ENCODE measurements at regions not wholly inside any gene's neighbourhood (a gene's known extent, or its start where the extent isn't known, plus 50 kb on each side); places are given as distances from the start of the nearest gene placed in this dataset.

- H3K4me1 ChIP-seq (ENCODE audit: insufficient read depth) = 0 out of 2 replicates have a peak, but pooled peaks cover 7% of the 10 kb centered on the region
- H4K20me1 ChIP-seq (replicated peaks; ENCODE audit: insufficient read depth) = no peaks in the 10 kb centered on the region
- Mint-ChIP-seq H3K27me3 (ENCODE audit: insufficient read depth, low read depth, poor library complexity) (no peaks in the 10 kb centered on the region), H3K4me3 (no peak overlapping the region), H3K36me3 (ENCODE audit: low read depth) (no peaks in the 10 kb centered on the region), H3K4me1 (peaks cover 7% of the 10 kb centered on the region; the same call in 2 of the 3 replicates), H3K27ac (no peak overlapping the region), H3K9me3 (no peaks in the 10 kb centered on the region)
- no peak overlapping the region for H3K4me3 ChIP-seq
- H2AFZ ChIP-seq = no peak overlapping the region
- no peaks in the 10 kb centered on the region for H3K27me3 ChIP-seq (ENCODE audit: insufficient read depth)
- DNase-seq (ENCODE audit: low spot score) (no peak), ATAC-seq (no peak)
- H3K4me2 ChIP-seq = no peak overlapping the region
- H3K79me2 ChIP-seq (replicated peaks; ENCODE audit: insufficient read depth) = no peaks in the 10 kb centered on the region
- H3K27ac ChIP-seq (ENCODE audit: low read depth) = no peak overlapping the region
- H3F3A ChIP-seq (replicated peaks; ENCODE audit: low read depth) = no peaks in the 10 kb centered on the region
- no peak for TF ChIP-seq ETS1 (IDR thresholded peaks at IDR 0.05)
- TF ChIP-seq, protein P1, sequence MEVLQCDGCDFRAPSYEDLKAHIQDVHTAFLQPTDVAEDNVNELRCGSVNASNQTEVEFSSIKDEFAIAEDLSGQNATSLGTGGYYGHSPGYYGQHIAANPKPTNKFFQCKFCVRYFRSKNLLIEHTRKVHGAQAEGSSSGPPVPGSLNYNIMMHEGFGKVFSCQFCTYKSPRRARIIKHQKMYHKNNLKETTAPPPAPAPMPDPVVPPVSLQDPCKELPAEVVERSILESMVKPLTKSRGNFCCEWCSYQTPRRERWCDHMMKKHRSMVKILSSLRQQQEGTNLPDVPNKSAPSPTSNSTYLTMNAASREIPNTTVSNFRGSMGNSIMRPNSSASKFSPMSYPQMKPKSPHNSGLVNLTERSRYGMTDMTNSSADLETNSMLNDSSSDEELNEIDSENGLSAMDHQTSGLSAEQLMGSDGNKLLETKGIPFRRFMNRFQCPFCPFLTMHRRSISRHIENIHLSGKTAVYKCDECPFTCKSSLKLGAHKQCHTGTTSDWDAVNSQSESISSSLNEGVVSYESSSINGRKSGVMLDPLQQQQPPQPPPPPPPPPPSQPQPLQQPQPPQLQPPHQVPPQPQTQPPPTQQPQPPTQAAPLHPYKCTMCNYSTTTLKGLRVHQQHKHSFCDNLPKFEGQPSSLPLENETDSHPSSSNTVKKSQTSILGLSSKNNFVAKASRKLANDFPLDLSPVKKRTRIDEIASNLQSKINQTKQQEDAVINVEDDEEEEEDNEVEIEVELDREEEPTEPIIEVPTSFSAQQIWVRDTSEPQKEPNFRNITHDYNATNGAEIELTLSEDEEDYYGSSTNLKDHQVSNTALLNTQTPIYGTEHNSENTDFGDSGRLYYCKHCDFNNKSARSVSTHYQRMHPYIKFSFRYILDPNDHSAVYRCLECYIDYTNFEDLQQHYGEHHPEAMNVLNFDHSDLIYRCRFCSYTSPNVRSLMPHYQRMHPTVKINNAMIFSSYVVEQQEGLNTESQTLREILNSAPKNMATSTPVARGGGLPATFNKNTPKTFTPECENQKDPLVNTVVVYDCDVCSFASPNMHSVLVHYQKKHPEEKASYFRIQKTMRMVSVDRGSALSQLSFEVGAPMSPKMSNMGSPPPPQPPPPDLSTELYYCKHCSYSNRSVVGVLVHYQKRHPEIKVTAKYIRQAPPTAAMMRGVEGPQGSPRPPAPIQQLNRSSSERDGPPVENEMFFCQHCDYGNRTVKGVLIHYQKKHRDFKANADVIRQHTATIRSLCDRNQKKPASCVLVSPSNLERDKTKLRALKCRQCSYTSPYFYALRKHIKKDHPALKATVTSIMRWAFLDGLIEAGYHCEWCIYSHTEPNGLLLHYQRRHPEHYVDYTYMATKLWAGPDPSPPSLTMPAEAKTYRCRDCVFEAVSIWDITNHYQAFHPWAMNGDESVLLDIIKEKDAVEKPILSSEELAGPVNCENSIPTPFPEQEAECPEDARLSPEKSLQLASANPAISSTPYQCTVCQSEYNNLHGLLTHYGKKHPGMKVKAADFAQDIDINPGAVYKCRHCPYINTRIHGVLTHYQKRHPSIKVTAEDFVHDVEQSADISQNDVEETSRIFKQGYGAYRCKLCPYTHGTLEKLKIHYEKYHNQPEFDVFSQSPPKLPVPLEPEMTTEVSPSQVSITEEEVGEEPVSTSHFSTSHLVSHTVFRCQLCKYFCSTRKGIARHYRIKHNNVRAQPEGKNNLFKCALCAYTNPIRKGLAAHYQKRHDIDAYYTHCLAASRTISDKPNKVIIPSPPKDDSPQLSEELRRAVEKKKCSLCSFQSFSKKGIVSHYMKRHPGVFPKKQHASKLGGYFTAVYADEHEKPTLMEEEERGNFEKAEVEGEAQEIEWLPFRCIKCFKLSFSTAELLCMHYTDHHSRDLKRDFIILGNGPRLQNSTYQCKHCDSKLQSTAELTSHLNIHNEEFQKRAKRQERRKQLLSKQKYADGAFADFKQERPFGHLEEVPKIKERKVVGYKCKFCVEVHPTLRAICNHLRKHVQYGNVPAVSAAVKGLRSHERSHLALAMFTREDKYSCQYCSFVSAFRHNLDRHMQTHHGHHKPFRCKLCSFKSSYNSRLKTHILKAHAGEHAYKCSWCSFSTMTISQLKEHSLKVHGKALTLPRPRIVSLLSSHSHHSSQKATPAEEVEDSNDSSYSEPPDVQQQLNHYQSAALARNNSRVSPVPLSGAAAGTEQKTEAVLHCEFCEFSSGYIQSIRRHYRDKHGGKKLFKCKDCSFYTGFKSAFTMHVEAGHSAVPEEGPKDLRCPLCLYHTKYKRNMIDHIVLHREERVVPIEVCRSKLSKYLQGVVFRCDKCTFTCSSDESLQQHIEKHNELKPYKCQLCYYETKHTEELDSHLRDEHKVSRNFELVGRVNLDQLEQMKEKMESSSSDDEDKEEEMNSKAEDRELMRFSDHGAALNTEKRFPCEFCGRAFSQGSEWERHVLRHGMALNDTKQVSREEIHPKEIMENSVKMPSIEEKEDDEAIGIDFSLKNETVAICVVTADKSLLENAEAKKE (CRISPR knock-in tag; IDR thresholded peaks at IDR 0.05) = no peak
- TF ChIP-seq REST (IDR thresholded peaks at IDR 0.05; ENCODE audit: unreplicated experiment) = no peak
- no peak for TF ChIP-seq STAT1 (IDR thresholded peaks at IDR 0.05; ENCODE audit: unreplicated experiment)
- TF ChIP-seq, protein P2, sequence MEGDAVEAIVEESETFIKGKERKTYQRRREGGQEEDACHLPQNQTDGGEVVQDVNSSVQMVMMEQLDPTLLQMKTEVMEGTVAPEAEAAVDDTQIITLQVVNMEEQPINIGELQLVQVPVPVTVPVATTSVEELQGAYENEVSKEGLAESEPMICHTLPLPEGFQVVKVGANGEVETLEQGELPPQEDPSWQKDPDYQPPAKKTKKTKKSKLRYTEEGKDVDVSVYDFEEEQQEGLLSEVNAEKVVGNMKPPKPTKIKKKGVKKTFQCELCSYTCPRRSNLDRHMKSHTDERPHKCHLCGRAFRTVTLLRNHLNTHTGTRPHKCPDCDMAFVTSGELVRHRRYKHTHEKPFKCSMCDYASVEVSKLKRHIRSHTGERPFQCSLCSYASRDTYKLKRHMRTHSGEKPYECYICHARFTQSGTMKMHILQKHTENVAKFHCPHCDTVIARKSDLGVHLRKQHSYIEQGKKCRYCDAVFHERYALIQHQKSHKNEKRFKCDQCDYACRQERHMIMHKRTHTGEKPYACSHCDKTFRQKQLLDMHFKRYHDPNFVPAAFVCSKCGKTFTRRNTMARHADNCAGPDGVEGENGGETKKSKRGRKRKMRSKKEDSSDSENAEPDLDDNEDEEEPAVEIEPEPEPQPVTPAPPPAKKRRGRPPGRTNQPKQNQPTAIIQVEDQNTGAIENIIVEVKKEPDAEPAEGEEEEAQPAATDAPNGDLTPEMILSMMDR (conservative IDR thresholded peaks at IDR 0.05; ENCODE audit: low read depth in 2 of 2) = no peak
- TF ChIP-seq EZH2 (IDR thresholded peaks at IDR 0.05; ENCODE audit: low read depth, unreplicated experiment) = no peak
- TF ChIP-seq ZNF114 (CRISPR knock-in tag; IDR thresholded peaks at IDR 0.05) = no peak
- no peak for TF ChIP-seq NANOG (IDR thresholded peaks at IDR 0.05; ENCODE audit: borderline replicate concordance)
- TF ChIP-seq POLR2AphosphoS5 (IDR thresholded peaks at IDR 0.05; ENCODE audit: low read depth) = no peak
- TF ChIP-seq JUNB (IDR thresholded peaks at IDR 0.05; ENCODE audit: unreplicated experiment) = no peak
- TF ChIP-seq CREB1 (CRISPR knock-in tag; IDR thresholded peaks at IDR 0.05; ENCODE audit: low read depth) = no peak
- TF ChIP-seq EZH2phosphoT487 (IDR thresholded peaks at IDR 0.05; ENCODE audit: unreplicated experiment) = no peak
- TF ChIP-seq ZNF331 (CRISPR knock-in tag; IDR thresholded peaks at IDR 0.05; ENCODE audit: low read depth) = no peak
- H3K36me3 ChIP-seq (ENCODE audit: insufficient read depth) = no peaks in the 10 kb centered on the region
- peaks cover 9% of the 10 kb centered on the region; the same call in 1 of the 2 replicates for H3K9me2 ChIP-seq (ENCODE audit: insufficient read depth)
Measured at GRCh38 chr3:171977441-171977840, 61.9 kb upstream of the FNDC3B start.

Data from GM23338 (cell line).